H9 (cell line): ENCODE measurements at regions not wholly inside any gene's neighbourhood (a gene's known extent, or its start where the extent isn't known, plus 50 kb on each side); places are given as distances from the start of the nearest gene placed in this dataset.

Experiments used
- DNase-seq: peaks from one replicate; pipeline ENCODE4 v3.0.0-alpha.2; 2017
- H2AFZ ChIP-seq: one replicate; pipeline ENCODE4 v1.6.1; 2013; ENCODE audit warnings: mild to moderate bottlenecking, low read length, control low read depth, moderate library complexity
- H2AK5ac ChIP-seq: 2 replicates; pipeline ENCODE4 v1.6.1; 2013; ENCODE audit warnings: low read length, control low read depth, mixed read lengths; ENCODE audit not compliant: insufficient read length
- H2BK120ac ChIP-seq: one replicate; pipeline ENCODE4 v1.6.1; 2013; ENCODE audit warnings: low read depth, mild to moderate bottlenecking, low read length, control low read depth, inconsistent platforms; ENCODE audit not compliant: poor library complexity, severe bottlenecking
- H2BK12ac ChIP-seq: 2 replicates; pipeline ENCODE4 v1.6.1; 2013; ENCODE audit warnings: low read length, control low read depth, mixed read lengths, low read depth; ENCODE audit not compliant: insufficient read length
- H2BK15ac ChIP-seq: 2 replicates; pipeline ENCODE4 v1.6.1; 2013; ENCODE audit warnings: low read depth, low read length, control low read depth
- H2BK20ac ChIP-seq: one replicate; pipeline ENCODE4 v1.6.1; 2013; ENCODE audit warnings: low read depth, mild to moderate bottlenecking, low read length, control low read depth, inconsistent platforms; ENCODE audit not compliant: poor library complexity, severe bottlenecking
- H2BK5ac ChIP-seq: 2 replicates; pipeline ENCODE4 v1.6.1; 2013; ENCODE audit warnings: low read length, control low read depth, mixed read lengths; ENCODE audit not compliant: insufficient read length
- H3K14ac ChIP-seq: 2 replicates; pipeline ENCODE4 v1.6.1; 2013; ENCODE audit warnings: low read length, control low read depth; ENCODE audit not compliant: insufficient read depth
- H3K18ac ChIP-seq: 2 replicates; pipeline ENCODE4 v1.6.1; 2013; ENCODE audit warnings: low read depth, mild to moderate bottlenecking, mixed read lengths, low read length, control low read depth; ENCODE audit not compliant: insufficient read length
- H3K23ac ChIP-seq: 2 replicates; pipeline ENCODE4 v1.6.1; 2013; ENCODE audit warnings: low read length, control low read depth, mixed read lengths, low read depth; ENCODE audit not compliant: insufficient read length
- H3K23me2 ChIP-seq: 2 replicates; pipeline ENCODE4 v1.6.1; 2013; ENCODE audit warnings: low read depth, mild to moderate bottlenecking, mixed read lengths, low read length, control low read depth; ENCODE audit not compliant: insufficient read length, poor library complexity, severe bottlenecking
- H3K27ac ChIP-seq: 2 replicates; pipeline ENCODE4 v1.5.1; 2013; ENCODE audit warnings: low read length, control low read depth, mixed read lengths, low read depth; ENCODE audit not compliant: insufficient read length
- H3K27me3 ChIP-seq: 2 replicates; pipeline ENCODE4 v1.6.1; 2013; ENCODE audit warnings: low read length, control low read depth, inconsistent platforms; ENCODE audit not compliant: insufficient read depth
- H3K4ac ChIP-seq: 2 replicates; pipeline ENCODE4 v1.6.1; 2013; ENCODE audit warnings: low read depth, mild to moderate bottlenecking, control low read depth, inconsistent platforms, low read length, moderate library complexity
- H3K4me1 ChIP-seq: 2 replicates; pipeline ENCODE4 v1.6.1; 2013; ENCODE audit warnings: low read length, control low read depth, inconsistent platforms; ENCODE audit not compliant: insufficient read depth
- H3K4me2 ChIP-seq: 2 replicates; pipeline ENCODE4 v1.6.1; 2013; ENCODE audit warnings: low read length, control low read depth, mixed read lengths; ENCODE audit not compliant: insufficient read length, insufficient read depth
- H3K56ac ChIP-seq: 2 replicates; pipeline ENCODE4 v1.6.1; 2013; ENCODE audit warnings: low read depth, mild to moderate bottlenecking, mixed read lengths, low read length, control low read depth; ENCODE audit not compliant: insufficient read length
- H3K79me1 ChIP-seq: 2 replicates; pipeline ENCODE4 v1.6.1; 2013; ENCODE audit warnings: low read depth, mild to moderate bottlenecking, moderate library complexity, low read length, control low read depth, inconsistent platforms; ENCODE audit not compliant: insufficient read depth, poor library complexity, severe bottlenecking
- H3K79me2 ChIP-seq: 2 replicates; pipeline ENCODE4 v1.6.1; 2013; ENCODE audit warnings: low read length, control low read depth, inconsistent platforms; ENCODE audit not compliant: insufficient read depth
- H3K9ac ChIP-seq: 2 replicates; pipeline ENCODE4 v1.6.1; 2013; ENCODE audit warnings: low read length, control low read depth, mixed read lengths; ENCODE audit not compliant: insufficient read length; ENCODE audit errors: extremely low read depth
- H3K9me3 ChIP-seq: one replicate; pipeline ENCODE4 v1.6.1; 2013; ENCODE audit warnings: low read depth, low read length, inconsistent platforms; ENCODE audit not compliant: control insufficient read depth
- H3T11ph ChIP-seq: one replicate; pipeline ENCODE4 v1.6.1; 2013; ENCODE audit warnings: mild to moderate bottlenecking, low read length, control low read depth, inconsistent platforms
- H4K20me1 ChIP-seq: one replicate; pipeline ENCODE4 v1.6.1; 2013; ENCODE audit not compliant: control insufficient read depth, insufficient read length, insufficient read depth
- H4K5ac ChIP-seq: 2 replicates; pipeline ENCODE4 v1.6.1; 2013; ENCODE audit warnings: low read depth, mild to moderate bottlenecking, mixed read lengths, low read length, control low read depth; ENCODE audit not compliant: insufficient read length
- H4K8ac ChIP-seq: replicated peaks from 2 replicates; pipeline ENCODE4 v1.6.1; 2013; ENCODE audit warnings: low read length, control low read depth, mixed read lengths, low read depth; ENCODE audit not compliant: insufficient read length
- H4K91ac ChIP-seq: 2 replicates; pipeline ENCODE4 v1.6.1; 2013; ENCODE audit warnings: low read depth, mild to moderate bottlenecking, moderate library complexity, mixed read lengths, low read length, control low read depth; ENCODE audit not compliant: insufficient read length
- H3K27ac Mint-ChIP-seq, 3 experiments: 2 replicates in 2 of 3; 3 replicates in 1 of 3; pipeline ENCODE4 v1.8.0; 2020 to 2021; ENCODE audit warnings: mixed read lengths in 3 of 3, mild to moderate bottlenecking in 1 of 3, moderate library complexity in 1 of 3
- H3K27me3 Mint-ChIP-seq: 2 replicates; pipeline ENCODE4 v1.8.0; 2021; ENCODE audit warnings: low read depth, mild to moderate bottlenecking, moderate library complexity, mixed read lengths
- H3K36me3 Mint-ChIP-seq, 3 experiments: 2 replicates in 2 of 3; 3 replicates in 1 of 3; pipeline ENCODE4 v1.8.0; 2020 to 2021; ENCODE audit warnings: low read depth in 3 of 3, mixed read lengths in 3 of 3; ENCODE audit not compliant: insufficient read depth in 1 of 3
- H3K4me1 Mint-ChIP-seq, 2 experiments: 2 replicates each; pipeline ENCODE4 v1.8.0; 2020; ENCODE audit warnings: mixed read lengths in 2 of 2
- H3K4me3 Mint-ChIP-seq, 2 experiments: 2 replicates in 1 of 2; 3 replicates in 1 of 2; pipeline ENCODE4 v1.8.0; 2020 to 2021; ENCODE audit warnings: mild to moderate bottlenecking in 2 of 2, mixed read lengths in 2 of 2, moderate library complexity in 1 of 2
- H3K9me3 Mint-ChIP-seq, 2 experiments: 2 replicates in 1 of 2; 3 replicates in 1 of 2; pipeline ENCODE4 v1.8.0; 2020; ENCODE audit warnings: mild to moderate bottlenecking in 2 of 2, mixed read lengths in 2 of 2, moderate library complexity in 1 of 2
- WGBS: extraction: QIAGEN DNeasy Blood & Tissue Kit; methylation state at CpG from one replicate; pipeline ENCODE4 v1.1.7; 2013; ENCODE audit warnings: missing lambda C conversion rate, low lambda C conversion rate, mixed read lengths; ENCODE audit not compliant: insufficient read length; ENCODE audit errors: extremely low coverage; 5-methylcytosine and 5-hydroxymethylcytosine counted together
- TF ChIP-seq, protein P1 (sequence below): fragments of 200-600 bp; sonication (generic); conservative IDR thresholded peaks from 3 replicates; pipeline ENCODE4 v1.8.0; 2021; ENCODE audit warnings: antibody characterized with exemption, mild to moderate bottlenecking

DNA sequence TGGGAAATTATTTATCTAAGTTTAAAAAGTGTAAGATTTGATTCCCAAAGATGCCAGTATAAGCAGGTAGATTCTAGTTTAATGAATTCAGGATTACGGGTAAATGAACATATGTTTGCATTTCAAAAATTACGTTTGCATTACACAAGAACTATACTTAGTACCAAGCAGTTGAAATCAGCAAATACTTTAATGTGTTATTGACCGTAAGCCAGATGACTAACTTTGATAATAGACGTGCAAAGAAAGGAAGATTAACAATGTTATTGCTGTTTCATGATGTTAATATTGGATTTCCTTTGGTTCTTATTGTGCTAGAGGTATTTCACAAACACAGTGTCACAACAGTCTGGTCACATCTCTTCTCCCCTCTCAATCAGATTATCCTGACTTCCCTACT, 294.7 kb downstream of the TDRD15 start:
- H3K27me3 ChIP-seq = no peaks in the 10 kb centered on the region
- Mint-ChIP-seq H3K4me1 (peaks cover 0 to 8% of the 10 kb centered on the region in 2 experiments; a peak in 2 of 4 replicates), H3K27me3 (no peaks in the 10 kb centered on the region), H3K36me3 (peaks cover 0 to 6% (median 0%) of the 10 kb centered on the region in 3 experiments; a peak in 2 of 7 replicates), H3K9me3 (peaks cover 2 to 4% of the 10 kb centered on the region in 2 experiments; a peak in 2 of 5 replicates), H3K4me3 (no peak overlapping the region), H3K27ac (no peak overlapping the region)
- H4K5ac ChIP-seq = no peak overlapping the region
- H4K20me1 ChIP-seq = no peaks in the 10 kb centered on the region
- H2BK20ac ChIP-seq = no peak overlapping the region
- no peak overlapping the region for H3K56ac ChIP-seq
- no peak overlapping the region for H3T11ph ChIP-seq
- H2BK12ac ChIP-seq = no peak overlapping the region
- H2BK5ac ChIP-seq = no peak overlapping the region
- no peak overlapping the region for H3K23ac ChIP-seq
- no peak for DNase-seq
- TF ChIP-seq, protein P1, sequence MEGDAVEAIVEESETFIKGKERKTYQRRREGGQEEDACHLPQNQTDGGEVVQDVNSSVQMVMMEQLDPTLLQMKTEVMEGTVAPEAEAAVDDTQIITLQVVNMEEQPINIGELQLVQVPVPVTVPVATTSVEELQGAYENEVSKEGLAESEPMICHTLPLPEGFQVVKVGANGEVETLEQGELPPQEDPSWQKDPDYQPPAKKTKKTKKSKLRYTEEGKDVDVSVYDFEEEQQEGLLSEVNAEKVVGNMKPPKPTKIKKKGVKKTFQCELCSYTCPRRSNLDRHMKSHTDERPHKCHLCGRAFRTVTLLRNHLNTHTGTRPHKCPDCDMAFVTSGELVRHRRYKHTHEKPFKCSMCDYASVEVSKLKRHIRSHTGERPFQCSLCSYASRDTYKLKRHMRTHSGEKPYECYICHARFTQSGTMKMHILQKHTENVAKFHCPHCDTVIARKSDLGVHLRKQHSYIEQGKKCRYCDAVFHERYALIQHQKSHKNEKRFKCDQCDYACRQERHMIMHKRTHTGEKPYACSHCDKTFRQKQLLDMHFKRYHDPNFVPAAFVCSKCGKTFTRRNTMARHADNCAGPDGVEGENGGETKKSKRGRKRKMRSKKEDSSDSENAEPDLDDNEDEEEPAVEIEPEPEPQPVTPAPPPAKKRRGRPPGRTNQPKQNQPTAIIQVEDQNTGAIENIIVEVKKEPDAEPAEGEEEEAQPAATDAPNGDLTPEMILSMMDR = no peak
- no peak overlapping the region for H3K27ac ChIP-seq
- H3K4ac ChIP-seq = no peak overlapping the region
- no CpG with 5 or more reads among the region's 4 CpGs for WGBS
- no peaks in the 10 kb centered on the region; the same call in 1 of the 2 replicates for H3K4me1 ChIP-seq
- H4K8ac ChIP-seq = no peak overlapping the region
- H2AFZ ChIP-seq = no peak overlapping the region
- H3K14ac ChIP-seq = no peak overlapping the region
- no peak overlapping the region for H2AK5ac ChIP-seq
- H3K79me2 ChIP-seq = no peaks in the 10 kb centered on the region
- H3K9me3 ChIP-seq = no peaks in the 10 kb centered on the region
- no peak overlapping the region for H3K18ac ChIP-seq
- H3K4me2 ChIP-seq = no peak overlapping the region
- H3K79me1 ChIP-seq = no peaks in the 10 kb centered on the region
- no peak overlapping the region for H4K91ac ChIP-seq
- H3K9ac ChIP-seq = no peak overlapping the region
- H2BK120ac ChIP-seq = no peak overlapping the region
- no peak overlapping the region for H2BK15ac ChIP-seq
- no peaks in the 10 kb centered on the region for H3K23me2 ChIP-seq
